HEK293 (cell line): ENCODE measurements at regions not wholly inside any gene's neighbourhood (a gene's known extent, or its start where the extent isn't known, plus 50 kb on each side); places are given as distances from the start of the nearest gene placed in this dataset.

Source experiments
- EGR2 ChIP-seq: fragments of 450-650 bp; formaldehyde crosslinking; IDR thresholded peaks from 2 replicates; pipeline ENCODE4 v1.5.1; 2016; ENCODE audit warnings: low read depth, missing biosample characterization, missing genetic modification characterization
- MZF1 ChIP-seq: fragments of 450-650 bp; formaldehyde crosslinking; IDR thresholded peaks from 2 replicates; pipeline ENCODE4 v1.5.1; 2017; ENCODE audit warnings: missing biosample characterization, missing genetic modification characterization, borderline replicate concordance
- REPIN1 ChIP-seq: fragments of 450-650 bp; formaldehyde crosslinking; IDR thresholded peaks from 2 replicates; pipeline ENCODE4 v1.5.1; 2017; ENCODE audit warnings: missing biosample characterization, missing genetic modification characterization, low read depth
- SETDB1 ChIP-seq: IDR thresholded peaks from one replicate; pipeline ENCODE4 v1.6.1; 2017; ENCODE audit warnings: mild to moderate bottlenecking, low read length, moderate library complexity, mixed read lengths; ENCODE audit not compliant: insufficient read length
- ZFP69B ChIP-seq: fragments of 450-650 bp; formaldehyde crosslinking; IDR thresholded peaks from 2 replicates; pipeline ENCODE4 v1.5.1; 2016; ENCODE audit warnings: missing biosample characterization, missing genetic modification characterization
- ZNF24 ChIP-seq: fragments of 450-650 bp; formaldehyde crosslinking; IDR thresholded peaks from 2 replicates; pipeline ENCODE4 v1.5.1; 2016; ENCODE audit warnings: missing biosample characterization, missing genetic modification characterization
- ZNF311 ChIP-seq: fragments of 450-650 bp; formaldehyde crosslinking; IDR thresholded peaks from 2 replicates; pipeline ENCODE4 v1.5.1; 2017; ENCODE audit warnings: missing biosample characterization, missing genetic modification characterization, borderline replicate concordance
- ZNF335 ChIP-seq: fragments of 450-650 bp; formaldehyde crosslinking; conservative IDR thresholded peaks from 2 replicates; pipeline ENCODE4 v1.5.1; 2016; ENCODE audit warnings: missing biosample characterization, missing genetic modification characterization
- ZNF366 ChIP-seq: fragments of 450-650 bp; formaldehyde crosslinking; conservative IDR thresholded peaks from 2 replicates; pipeline ENCODE4 v1.5.1; 2016; ENCODE audit warnings: missing biosample characterization, missing genetic modification characterization
- ZNF423 ChIP-seq: fragments of 450-650 bp; formaldehyde crosslinking; IDR thresholded peaks from 2 replicates; pipeline ENCODE4 v1.5.1; 2016; ENCODE audit warnings: missing biosample characterization, missing genetic modification characterization
- ZNF518A ChIP-seq: fragments of 450-650 bp; formaldehyde crosslinking; conservative IDR thresholded peaks from 2 replicates; pipeline ENCODE4 v1.5.1; 2016; ENCODE audit warnings: low read depth, missing biosample characterization, missing genetic modification characterization
- ZNF555 ChIP-seq: fragments of 450-650 bp; formaldehyde crosslinking; conservative IDR thresholded peaks from 2 replicates; pipeline ENCODE4 v1.5.1; 2017; ENCODE audit warnings: missing biosample characterization, mild to moderate bottlenecking, missing genetic modification characterization, inconsistent platforms
- ZNF776 ChIP-seq: fragments of 450-650 bp; formaldehyde crosslinking; IDR thresholded peaks from 2 replicates; pipeline ENCODE4 v1.5.0; 2017; ENCODE audit warnings: missing biosample characterization, missing genetic modification characterization, borderline replicate concordance
- TF ChIP-seq, protein P1 (sequence below): fragments of 450-650 bp; formaldehyde crosslinking; IDR thresholded peaks from 2 replicates; pipeline ENCODE4 v1.5.1; 2016; ENCODE audit warnings: missing biosample characterization, missing genetic modification characterization

GRCh38 chr11:109641549-109641948 is 219.6 kb downstream of the C11orf87 start:
- TF ChIP-seq, protein P1, sequence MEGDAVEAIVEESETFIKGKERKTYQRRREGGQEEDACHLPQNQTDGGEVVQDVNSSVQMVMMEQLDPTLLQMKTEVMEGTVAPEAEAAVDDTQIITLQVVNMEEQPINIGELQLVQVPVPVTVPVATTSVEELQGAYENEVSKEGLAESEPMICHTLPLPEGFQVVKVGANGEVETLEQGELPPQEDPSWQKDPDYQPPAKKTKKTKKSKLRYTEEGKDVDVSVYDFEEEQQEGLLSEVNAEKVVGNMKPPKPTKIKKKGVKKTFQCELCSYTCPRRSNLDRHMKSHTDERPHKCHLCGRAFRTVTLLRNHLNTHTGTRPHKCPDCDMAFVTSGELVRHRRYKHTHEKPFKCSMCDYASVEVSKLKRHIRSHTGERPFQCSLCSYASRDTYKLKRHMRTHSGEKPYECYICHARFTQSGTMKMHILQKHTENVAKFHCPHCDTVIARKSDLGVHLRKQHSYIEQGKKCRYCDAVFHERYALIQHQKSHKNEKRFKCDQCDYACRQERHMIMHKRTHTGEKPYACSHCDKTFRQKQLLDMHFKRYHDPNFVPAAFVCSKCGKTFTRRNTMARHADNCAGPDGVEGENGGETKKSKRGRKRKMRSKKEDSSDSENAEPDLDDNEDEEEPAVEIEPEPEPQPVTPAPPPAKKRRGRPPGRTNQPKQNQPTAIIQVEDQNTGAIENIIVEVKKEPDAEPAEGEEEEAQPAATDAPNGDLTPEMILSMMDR, result no peak
- TF ChIP-seq SETDB1 (no peak), ZNF423 (tag by site-specific recombination) (no peak), ZNF518A (tag by site-specific recombination) (no peak), ZNF311 (tag by site-specific recombination) (no peak), ZFP69B (tag by site-specific recombination) (no peak), MZF1 (tag by site-specific recombination) (no peak), ZNF555 (tag by site-specific recombination) (no peak), ZNF776 (no peak), ZNF24 (no peak), ZNF366 (tag by site-specific recombination) (no peak), ZNF335 (no peak), EGR2 (no peak), REPIN1 (tag by site-specific recombination) (no peak)
